ENCODE measurements at regions not wholly inside any gene's neighbourhood (a gene's known extent, or its start where the extent isn't known, plus 50 kb on each side); places are given as distances from the start of the nearest gene placed in this dataset.
"Not testable (repeated sequence)": the region's sequence is repeated elsewhere in the genome, so short reads cannot be mapped to it uniquely, and the experiment has no call there.

DNA sequence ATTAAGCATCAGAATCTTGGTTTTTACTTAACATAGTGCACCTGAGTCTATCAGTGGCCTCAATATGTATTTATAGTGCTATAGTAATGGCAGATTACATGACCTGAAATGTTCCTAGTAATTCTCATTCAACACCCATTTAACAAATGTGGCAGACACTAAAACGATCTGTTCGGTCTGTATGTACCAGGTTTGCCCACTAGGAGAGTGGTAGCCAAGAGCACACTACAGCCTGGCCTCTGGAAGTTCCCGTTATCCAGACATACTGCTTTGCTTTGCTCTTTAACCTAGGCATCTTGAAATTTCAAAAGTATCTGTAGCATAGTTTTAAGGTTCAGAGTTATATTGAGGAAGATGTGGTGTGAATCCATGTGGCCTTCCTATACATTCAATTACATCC is 395.7 kb upstream of the NRG3 start:
- DNase-seq, result no peak

DNA sequence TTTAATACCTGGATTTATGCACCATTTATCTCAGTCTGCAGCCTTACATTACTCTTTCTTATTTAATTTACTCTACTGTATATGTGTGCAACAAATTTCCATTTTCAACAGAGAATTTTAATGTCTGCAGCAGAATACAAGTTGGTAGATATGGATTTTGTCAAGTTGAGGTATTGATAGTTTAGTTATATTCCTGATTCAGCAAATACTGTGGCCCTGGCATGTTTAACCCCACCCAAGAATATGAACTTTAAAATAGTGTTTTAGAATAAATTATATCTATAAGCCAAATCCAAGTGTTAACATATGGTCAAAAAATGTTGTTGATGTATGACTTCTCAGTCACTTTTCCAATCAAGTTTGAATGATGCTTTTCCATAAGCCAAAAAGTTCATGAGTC is 378.4 kb upstream of the NRG3 start:
- DNase-seq, result no peak

DNA sequence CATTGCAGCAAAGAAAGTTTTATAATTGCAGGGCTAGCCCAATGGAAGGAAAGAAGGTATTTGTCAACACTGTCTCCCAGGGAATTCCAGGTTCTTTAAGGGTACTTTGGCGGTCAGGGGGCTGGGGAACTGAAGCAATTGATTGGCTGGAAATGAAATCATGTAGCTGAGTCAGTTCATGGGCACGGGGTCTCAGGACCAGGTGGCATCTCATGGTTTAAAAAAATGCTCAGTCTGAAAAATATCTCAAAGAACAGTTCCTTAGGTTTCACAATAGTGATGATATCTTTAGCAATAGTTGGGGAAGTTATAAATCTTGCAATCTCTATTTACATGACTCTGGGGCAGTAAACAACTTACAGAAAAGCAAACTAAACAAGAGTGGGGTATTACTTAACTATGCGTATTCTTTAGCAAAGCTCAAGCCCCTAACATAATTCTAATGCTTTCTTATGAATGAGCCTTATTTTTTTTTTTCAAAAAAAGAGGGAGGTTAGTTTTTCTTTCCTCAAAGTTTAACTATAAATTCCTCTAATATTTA is 376.9 kb upstream of the NRG3 start:
- DNase-seq, result no peak

DNA sequence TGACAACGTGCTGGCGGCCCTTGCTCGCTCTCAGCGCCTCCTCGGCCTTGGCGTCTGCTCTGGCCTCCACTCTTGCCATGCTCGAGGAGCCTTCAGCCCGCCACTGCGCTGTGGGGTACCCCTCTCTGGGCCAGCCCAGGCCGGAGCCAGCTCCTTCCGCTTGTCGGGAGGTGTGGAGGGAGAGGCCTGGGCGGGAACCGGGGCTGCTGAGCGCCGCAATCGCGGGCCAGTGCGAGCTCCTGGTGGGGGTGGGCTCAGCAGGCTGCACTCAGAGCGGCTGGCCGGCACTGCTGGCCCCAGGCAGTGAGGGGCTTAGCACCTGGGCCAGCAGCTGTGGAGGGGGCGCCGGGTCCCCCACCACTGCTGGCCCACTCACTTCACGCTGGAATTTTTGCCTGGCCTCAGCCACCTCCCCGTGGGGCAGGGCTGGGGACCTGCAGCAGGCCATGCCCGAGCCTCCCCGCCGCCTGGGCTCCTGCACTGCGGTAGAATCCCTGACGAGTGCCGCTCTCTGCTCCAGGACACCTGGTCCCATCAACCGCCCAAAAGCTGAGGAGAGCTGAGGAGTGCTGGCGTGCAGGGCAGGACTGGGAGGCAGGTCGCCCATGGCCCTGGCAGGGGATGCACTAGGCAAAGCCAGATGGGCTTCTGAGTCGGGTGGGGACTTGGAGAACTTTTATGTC is 372.2 kb upstream of the NRG3 start:
- no peak for DNase-seq

DNA sequence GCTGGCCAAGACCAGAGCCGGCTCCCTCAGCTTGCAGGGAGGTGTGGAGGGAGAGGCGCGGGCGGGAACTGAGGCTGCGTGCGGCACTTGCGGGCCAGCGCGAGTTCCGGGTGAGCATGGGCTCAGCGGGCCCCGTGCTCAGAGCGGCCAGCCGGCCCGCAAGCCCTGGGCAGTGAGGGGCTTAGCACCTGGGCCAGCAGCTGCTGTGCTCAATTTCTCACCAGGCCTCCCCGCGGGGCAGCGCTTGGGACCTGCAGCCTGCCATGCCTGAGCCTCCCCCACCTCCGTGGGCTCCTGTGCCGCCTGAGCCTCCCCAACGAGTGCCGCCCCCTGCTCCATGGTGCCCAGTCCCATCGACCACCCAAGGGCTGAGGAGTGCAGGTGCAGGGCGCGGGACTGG is 369.2 kb upstream of the NRG3 start:
- not testable (repeated sequence) for DNase-seq

DNA sequence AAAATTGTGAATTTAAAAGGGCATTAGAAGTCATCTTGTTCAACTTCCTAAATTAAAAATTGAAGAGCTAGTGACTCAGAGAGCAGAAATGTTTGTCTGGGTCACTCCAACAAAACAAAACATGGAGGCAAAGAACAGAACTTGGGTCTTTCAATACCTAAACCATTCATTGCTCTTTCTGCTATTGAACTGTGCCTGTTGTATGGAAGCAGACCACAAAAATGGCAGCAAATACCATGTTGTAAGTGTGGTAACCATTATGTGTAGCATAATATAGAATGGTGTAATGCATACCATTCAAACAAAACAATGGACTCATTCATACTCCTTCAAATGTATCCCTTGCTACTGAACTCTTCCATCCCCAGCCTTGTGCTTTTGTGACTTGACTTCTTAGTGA is 360.2 kb upstream of the NRG3 start:
- no peak for DNase-seq

DNA sequence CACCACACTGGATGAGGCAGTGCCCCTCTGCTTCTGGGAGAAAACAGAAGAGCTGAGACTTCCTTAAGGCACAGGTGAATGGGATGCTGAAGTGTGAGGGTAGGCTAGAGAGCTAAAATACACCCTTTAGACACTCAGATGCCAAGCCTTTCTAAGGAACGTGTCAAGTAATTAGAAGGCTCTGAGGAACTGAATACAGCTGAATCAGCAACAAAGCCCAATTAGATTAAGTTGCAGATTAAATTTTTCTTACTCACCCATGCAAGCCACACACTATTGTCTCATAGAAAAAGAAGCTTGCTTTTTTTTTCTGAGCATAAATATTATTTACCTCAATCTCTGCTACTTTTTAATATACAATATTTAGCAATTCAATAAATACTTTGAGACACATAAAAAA is 354.3 kb upstream of the NRG3 start:
- DNase-seq, result no peak

DNA sequence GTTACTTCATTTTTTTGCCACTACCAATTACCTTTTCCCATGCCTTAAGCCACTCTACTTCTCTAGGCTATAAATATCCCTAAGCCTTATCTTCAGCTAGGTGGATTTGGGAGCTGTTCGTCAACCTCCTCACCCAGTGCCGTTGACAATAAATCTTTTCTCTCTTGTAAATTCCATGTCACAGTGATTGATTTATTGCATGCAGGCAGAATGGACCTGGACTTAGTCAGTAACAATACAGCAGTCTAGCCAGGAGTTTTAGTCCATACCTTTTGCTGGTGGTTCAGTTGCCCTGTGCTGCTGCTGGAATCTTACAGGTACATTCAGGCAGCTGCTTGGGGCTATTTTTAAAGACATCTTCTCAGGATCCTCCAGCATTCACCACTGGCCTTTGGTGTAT is 350.5 kb upstream of the NRG3 start:
- no peak for DNase-seq

DNA sequence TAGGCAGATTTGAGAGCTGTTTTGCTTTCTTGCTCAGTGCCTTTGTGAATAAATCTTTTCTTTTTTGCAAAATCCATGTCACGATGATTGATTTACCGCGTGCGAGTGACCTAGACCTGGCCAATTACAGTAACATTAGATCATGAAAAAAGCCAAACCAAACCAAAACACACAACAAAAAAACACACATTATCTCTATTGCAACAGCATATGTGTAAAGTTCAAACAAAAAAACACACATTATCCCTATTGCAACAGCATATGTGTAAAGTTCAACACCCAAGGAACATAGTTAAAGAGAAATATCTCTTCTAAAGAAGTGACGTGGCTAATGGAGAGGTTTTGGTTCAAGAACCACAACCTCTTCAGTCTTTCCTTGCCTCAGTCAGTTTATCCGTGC is 342.6 kb upstream of the NRG3 start:
- DNase-seq, result no peak

DNA sequence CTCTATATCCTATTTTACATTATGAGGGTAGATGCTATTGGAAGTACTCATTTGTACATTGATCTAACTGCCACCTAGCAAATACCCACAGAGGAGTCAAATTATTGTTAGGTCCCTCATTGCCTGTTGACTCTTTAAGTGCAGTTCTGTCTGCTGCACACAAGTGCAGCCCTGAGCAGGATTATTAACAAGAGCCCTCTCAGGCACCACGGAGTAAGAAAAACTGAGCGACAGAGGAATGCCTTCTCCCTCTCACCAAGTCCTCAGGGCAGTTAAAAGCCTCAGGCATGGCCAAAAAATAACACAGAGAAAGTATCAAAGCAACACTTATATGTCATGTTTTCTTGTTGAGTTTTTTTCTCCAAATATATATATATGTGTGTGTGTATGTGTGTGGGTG is 340.0 kb upstream of the NRG3 start:
- no peak for DNase-seq

DNA sequence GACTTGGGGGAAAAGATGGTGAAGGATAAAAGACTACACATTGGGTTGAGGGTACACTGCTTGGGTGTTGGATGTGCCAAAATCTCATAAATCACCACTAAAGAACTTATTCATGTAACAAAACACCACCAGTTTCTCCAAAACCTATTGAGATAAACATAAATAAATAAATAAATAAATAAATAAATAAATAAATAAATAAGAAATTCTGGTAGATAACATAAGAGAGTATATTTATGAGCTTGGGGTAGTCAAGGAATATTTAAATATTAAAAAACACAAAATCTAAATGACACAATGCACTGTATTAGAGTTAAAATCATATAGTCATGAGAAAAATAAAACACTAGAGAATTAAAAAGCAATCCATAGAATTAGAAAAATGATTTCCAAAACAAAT is 333.5 kb upstream of the NRG3 start:
- DNase-seq, result no peak

DNA sequence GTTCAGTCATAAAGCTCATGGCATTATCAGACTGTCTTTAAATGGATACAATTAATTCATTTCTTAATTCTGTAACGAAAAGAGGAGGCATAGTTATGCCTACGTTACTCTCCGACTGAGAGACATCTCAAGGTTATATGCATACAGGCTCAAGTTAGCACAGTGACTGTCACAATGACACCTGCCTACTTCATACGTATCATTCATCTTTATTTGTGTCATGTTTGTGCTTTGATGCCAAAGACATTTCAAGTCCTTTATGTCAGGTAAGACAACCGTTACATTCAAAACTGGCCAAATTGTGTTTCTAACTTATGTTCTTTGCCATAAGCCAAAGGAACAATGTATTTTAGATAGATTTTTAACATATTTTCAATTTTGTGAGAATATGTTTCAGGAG is 328.8 kb upstream of the NRG3 start:
- DNase-seq, result no peak

DNA sequence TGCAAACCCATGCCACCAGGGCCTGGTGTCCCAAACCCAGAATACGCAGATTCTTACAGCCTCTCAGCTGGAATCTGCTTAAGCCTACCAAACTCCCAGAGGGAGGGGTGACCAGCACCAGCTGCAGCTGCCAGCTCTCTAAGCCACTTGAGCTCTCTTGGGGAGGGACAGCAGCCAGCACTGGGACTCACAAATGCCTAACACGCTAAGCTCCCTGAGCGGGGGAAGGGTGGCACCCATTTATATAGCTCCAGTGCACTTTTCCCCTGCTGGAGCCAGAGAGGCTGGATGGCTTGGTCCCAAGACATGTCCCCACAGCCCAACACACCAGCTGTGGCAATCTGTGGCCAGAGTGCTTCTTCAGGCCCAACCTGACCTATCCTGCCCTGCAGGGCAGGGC is 326.8 kb upstream of the NRG3 start:
- DNase-seq, result no peak

DNA sequence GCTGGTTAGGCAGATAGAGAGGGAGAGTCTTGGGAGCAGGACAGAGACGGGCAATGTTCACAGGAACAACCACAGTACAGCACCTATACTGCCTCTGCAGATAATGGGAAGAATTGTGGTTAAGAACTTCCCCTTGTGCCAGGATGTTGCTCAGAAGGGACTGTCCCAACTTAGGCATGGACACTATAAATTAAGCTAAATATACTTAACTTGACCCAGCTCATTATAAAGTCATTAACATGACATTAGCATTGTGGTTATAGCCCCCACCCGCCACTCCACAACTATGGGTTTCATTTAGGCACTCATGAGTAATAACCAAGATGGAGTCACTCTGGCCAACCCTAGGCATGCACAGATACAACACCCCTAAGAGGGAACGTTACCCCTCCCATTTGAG is 310.9 kb upstream of the NRG3 start:
- no peak for DNase-seq

DNA sequence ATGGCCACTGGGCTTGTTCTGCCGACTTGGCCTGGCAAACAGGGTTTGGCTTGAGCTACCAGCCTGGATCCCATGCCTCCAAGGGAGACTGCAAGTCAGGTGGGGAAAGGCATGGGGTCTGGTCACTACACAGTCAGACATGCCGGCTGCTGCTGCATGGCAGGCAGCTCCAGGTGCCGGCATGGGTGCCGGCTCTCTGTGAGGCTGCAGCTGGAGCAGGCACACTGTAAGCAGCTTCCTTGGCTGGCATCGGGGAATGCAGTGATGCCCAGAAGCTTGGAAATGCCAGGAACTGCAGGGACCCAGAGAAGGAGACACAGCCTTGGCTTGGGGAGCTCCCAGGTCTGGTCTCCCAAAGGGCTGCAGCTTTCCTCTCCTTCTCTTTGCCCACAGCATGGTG is 305.5 kb upstream of the NRG3 start:
- no peak for DNase-seq

DNA sequence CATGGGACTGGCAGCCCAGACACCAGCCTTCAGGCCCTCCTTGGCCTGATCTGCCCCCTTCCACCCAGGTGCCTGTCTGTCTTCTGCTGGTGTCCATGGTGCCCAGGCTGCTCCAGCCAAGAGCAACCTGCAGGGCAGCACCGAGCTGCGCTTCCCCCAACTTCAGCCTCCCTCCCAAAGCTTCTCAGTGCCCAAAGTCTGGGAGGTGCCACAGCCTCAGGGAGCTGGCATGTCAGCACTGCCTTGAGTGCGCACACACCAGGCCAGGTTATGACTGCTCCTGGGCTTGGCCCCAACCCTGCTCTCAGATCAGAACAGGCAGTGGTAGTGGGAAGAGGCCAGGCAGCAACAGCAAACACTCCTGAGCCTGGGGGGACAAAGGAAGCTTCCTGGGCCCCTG is 304.6 kb upstream of the NRG3 start:
- no peak for DNase-seq

DNA sequence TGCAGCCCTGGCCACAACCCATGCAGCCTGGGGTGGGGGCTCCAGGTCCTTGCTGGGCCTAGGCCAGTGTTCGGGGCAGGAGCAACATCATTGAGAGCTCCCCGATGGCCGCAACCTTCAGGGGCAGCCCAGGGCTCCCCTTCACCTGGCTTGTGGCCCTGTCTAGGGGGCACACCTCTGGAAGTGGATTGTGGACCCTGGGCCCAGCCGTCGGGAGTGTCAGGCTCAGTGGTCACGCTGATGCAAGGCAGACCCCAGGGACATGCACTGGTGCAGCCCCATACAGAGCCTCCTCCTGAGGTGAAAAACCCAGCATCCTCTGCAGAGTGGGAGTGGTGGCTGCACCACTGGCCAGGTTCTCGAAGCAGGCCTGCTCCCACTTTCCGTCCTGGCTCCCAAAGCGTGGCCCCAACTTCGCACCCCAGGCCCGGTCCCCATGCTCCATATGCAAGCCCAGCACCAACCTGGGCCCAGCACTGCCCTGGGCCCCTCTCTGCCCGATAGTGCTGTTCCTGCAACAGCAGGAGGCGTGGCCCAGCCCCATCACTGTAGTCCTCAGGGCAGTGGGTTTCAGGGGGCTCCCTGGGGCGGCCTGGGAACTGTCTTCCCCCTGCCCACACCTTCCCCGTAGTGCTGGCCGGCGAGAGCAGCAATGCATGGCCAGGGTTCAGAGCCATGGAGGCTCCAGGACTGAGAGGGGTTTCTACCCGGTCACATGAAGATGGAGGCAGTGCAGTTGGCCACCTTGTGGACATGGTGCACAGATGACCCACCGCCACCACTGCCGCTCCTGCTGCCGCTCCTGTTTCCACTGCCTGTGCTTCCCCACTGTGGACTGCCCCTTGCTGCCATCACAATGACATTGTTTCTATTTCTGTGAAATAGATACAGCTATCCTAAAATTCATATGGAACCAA is 303.9 kb upstream of the NRG3 start:
- DNase-seq, result no peak

DNA sequence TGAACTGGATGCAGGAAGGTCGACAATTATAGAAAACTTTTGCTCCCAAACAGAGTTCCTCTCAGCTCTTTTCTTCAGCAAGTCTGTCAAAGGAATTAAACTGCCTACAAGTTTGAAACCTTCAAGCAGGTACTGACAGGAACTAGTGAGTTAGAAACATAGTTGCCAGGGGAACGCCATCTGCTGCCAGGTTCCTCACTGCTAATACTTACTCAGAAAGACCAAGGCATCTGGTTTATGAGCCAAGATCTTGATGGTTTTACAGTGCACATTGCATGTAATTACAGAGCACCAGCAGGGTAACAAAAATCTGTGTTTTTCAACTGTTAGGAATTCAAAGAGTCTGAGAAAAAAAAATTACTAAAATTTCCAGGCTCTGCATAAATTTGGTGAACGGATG is 300.0 kb upstream of the NRG3 start:
- no peak for DNase-seq

DNA sequence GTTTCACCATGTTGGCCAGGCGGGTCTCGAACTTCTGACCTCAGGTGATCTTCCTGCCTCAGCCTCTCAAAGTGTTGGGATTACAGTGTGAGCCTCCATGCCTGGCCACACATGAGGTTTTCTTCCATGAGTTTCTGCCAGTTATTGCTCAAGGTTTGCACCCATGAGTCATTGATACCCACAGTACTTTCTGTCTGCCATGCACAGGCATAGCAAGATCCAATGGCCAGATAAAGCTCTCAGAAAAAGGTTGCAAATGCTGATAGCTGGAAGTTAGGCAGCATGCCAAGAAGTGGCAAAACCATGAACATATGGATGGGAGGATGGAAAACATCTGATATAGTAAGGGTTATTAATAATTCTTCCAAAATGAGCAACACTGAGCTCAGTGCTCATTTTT is 298.7 kb upstream of the NRG3 start:
- no peak for DNase-seq

DNA sequence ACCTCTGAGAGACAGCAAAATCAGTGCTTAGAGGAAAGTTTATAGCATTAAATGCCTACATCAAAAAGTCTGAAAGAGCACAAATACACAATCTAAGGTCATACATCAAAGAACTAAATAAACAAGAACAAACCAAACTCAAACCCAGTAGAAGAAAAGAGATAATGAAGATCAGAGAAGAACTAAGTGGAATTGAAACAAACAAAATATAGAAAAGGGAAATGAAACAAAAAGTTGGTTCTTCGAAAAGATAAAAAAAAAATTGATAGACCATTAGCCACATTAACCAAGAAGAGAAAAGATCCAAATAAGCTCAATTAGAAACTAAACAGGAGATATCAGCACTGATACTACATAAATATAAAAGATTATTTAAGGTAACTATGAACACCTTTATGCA is 280.0 kb upstream of the NRG3 start:
- DNase-seq, result no peak

DNA sequence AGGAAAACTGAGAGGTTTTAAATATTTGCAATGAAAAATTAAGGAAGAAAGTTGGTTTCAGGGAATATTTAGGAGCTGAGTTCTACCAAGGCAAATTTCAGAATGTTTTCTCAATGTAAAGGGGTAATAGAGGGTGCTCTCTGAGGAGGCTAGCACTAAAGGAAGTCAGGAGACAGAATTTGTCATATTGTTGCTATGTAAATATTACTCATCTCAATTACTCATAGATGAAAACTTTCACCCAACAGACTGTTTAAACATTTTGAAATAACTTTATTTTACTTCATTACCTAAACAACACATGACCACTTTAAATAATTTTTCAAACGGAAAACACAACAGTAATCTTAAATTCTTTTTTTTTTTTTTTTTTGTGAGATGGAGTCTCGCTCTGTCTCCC is 274.8 kb upstream of the NRG3 start:
- peak; percentile 42 for DNase-seq

DNA sequence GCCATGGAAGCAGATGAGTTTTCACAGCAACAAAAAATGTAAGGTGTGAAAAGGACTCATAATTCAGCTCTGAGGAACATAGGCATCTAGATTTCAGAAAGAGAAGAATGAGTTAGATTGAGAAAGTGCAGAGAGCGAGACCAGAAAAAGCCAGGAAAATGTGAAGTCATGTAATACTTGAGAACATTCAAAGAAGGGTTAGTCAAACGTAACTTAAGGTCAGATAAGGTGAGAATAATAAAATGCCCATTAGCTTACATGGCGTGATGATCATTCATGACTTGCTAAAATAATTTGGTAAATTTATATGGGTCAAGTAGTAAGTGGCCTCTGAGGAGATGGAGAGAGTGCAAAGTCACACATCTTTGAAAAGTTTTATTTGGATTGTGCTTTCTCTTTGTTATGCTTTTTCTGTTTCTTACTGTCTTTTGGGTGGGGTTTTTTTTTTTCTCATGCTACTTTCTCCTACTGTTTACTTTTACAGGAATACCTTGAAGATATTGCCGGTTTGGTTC is 271.8 kb upstream of the NRG3 start:
- no peak for DNase-seq

DNA sequence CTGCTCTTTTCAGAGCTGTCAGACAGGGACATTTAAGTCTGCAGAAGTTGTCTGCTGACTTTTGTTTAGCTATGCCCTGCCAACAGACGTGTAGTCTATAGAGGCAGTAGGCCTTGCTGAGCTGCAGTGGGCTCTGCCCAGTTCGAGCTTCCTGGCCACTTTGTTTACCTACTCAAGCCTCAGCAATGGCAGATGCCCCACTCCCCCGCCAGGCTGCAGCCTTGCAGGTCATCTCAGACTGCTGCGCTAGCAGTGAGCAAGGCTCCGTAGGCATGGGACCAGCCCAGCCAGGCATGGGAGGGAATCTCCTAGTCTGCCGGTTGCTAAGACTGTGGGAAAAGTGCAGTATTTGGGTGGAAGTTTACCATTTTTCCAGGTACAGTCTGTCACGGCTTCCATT is 230.5 kb upstream of the NRG3 start:
- not testable (repeated sequence) for DNase-seq

DNA sequence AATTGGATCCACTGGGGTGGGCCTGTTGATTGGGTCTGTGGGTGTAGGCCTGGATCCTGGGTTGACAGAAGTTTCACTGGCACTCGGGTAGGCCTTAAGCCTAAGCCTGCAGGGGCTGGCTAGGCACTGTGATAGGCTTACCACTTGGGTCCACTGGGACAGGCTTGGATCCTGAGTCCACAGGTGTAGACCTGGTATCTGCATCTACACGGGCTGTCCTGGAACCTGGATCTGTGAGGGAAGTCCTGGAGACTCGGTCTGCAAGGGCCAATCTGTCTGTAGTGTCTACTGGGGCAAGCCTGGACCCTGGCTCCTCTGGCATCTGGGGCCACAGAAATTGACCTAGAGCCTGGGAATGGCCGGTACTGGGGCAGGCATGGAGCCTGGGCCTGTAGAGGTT is 219.0 kb upstream of the NRG3 start:
- no peak for DNase-seq

Measured in fibroblast of skin of abdomen (primary cell).